Psoas muscle (tissue), 7 donors: ENCODE measurements at regions not wholly inside any gene's neighbourhood (a gene's known extent, or its start where the extent isn't known, plus 50 kb on each side); places are given as distances from the start of the nearest gene placed in this dataset.

ENCODE experiments used
- ATAC-seq, 4 donors: fragments of 200-7000 bp; cut with Tn5 transposase; one replicate each; pipeline ENCODE4 v1.9.1; 2020; ENCODE audit warnings: moderate library complexity in 3 of 4, mild to moderate bottlenecking in 2 of 4
- DNase-seq, 2 donors: peaks; one replicate each; pipeline ENCODE4 v3.0.0-alpha.2; 2020
- H3K27ac ChIP-seq: fragments of 200-600 bp; one replicate; pipeline ENCODE4 v1.8.0; 2022
- H3K27me3 ChIP-seq, 3 donors: fragments of 200-600 bp in 1 of 3; one replicate each; pipeline versions ENCODE4 v1.6.1 to v1.8.0; 2013 to 2022; ENCODE audit warnings: low read length in 2 of 3, mild to moderate bottlenecking in 2 of 3, moderate library complexity in 1 of 3; ENCODE audit not compliant: insufficient read depth in 3 of 3
- H3K36me3 ChIP-seq, 2 donors: fragments of 200-600 bp in 1 of 2; one replicate each; pipeline versions ENCODE4 v1.6.1 to v1.8.0; 2013 to 2022; ENCODE audit warnings: low read depth in 1 of 2, mild to moderate bottlenecking in 1 of 2, moderate library complexity in 1 of 2; ENCODE audit not compliant: insufficient read depth in 1 of 2
- H3K4me1 ChIP-seq: fragments of 200-600 bp; one replicate; pipeline ENCODE4 v1.8.0; 2022
- H3K4me3 ChIP-seq: fragments of 200-600 bp; one replicate; pipeline ENCODE4 v1.8.0; 2022; ENCODE audit warnings: mild to moderate bottlenecking
- H3K9me3 ChIP-seq: fragments of 200-600 bp; one replicate; pipeline ENCODE4 v1.8.0; 2022
- whole genome bisulfite sequencing, 3 donors: extraction: QIAGEN DNeasy Blood & Tissue Kit; methylation state at CpG; one replicate each; pipeline versions ENCODE4 v1.1.6 to v1.1.7; 2013; 5-methylcytosine and 5-hydroxymethylcytosine counted together
- intact Hi-C, 2 donors: fragments of 100-400 bp; cut with DNase I; formaldehyde crosslinking; loops; one replicate each; pipeline versions ENCODE4 v1.11.0 to v1.14.2; 2022
- TF ChIP-seq, protein P1 (sequence below): fragments of 200-600 bp; IDR thresholded peaks from one replicate; pipeline ENCODE4 v1.8.0; 2022; ENCODE audit warnings: antibody characterized with exemption
- donor health status: healthy with polysubstance abuse.
- donor health status: DM: no; HTN: no; CAD: no; lungs with moderate emphysema.
- donor health status: Bipolar disorder and iron deficiency.
- donor health status: healthy.
- donor health status: DM: yes; HTN: yes; CAD: no.
- donor health status: DM: no; HTN: no; CAD: no.
- donor health status: DM: yes; HTN: yes; CAD: no.

DNA sequence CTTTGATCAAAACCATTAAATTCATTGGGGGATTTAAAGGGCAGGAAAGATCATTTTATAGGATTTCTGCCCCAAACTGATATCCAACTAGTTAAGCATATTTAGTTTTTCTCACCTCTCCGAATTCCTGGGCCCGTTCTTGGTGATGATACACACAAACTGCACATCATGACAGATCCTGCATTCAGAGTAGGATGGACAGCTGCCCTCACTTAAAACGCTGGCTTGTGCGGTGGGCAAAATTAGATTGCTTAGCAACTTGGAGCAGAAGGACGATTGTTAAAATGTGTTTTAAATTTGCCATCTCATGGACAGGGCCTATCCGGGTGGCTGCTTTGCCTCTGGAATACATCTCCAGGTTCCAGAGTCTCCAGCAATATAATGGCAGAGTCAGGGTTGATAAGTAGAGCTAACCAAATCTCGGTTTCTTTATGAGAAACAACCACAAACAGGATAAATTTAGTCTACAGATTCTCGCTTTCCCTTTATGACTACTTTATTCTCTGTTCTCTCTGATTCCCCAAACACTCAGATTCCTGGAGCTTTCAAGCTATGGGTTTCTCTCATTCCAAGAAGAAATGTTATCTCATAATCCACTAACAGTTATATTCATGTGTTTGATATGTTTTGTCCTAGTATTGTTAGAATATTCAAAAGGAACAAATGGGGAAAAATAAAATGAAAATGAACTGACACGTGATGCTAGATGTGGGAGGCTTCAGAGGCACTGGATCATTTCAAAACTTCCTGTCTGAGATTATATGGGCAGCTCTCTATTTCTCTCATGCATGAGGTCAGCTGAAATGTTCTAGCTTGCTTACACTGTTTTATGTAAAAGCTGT lies 1014.1 kb upstream of the SEMA6D start:
- intact Hi-C loops = no loop called here
- WGBS, 3 donors = 68 to 73% (median 69%) methylated on average over 9 of the region's 9 CpGs
- no peaks in the 10 kb centered on the region for H3K9me3 ChIP-seq
- H3K36me3 ChIP-seq = no peaks in the 10 kb centered on the region
- TF ChIP-seq, protein P1, sequence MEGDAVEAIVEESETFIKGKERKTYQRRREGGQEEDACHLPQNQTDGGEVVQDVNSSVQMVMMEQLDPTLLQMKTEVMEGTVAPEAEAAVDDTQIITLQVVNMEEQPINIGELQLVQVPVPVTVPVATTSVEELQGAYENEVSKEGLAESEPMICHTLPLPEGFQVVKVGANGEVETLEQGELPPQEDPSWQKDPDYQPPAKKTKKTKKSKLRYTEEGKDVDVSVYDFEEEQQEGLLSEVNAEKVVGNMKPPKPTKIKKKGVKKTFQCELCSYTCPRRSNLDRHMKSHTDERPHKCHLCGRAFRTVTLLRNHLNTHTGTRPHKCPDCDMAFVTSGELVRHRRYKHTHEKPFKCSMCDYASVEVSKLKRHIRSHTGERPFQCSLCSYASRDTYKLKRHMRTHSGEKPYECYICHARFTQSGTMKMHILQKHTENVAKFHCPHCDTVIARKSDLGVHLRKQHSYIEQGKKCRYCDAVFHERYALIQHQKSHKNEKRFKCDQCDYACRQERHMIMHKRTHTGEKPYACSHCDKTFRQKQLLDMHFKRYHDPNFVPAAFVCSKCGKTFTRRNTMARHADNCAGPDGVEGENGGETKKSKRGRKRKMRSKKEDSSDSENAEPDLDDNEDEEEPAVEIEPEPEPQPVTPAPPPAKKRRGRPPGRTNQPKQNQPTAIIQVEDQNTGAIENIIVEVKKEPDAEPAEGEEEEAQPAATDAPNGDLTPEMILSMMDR = no peak
- H3K27ac ChIP-seq = no peak overlapping the region
- ATAC-seq (no peak), DNase-seq (no peak)
- no peaks in the 10 kb centered on the region for H3K4me1 ChIP-seq
- no peaks in the 10 kb centered on the region for H3K27me3 ChIP-seq
- no peak overlapping the region for H3K4me3 ChIP-seq

DNA sequence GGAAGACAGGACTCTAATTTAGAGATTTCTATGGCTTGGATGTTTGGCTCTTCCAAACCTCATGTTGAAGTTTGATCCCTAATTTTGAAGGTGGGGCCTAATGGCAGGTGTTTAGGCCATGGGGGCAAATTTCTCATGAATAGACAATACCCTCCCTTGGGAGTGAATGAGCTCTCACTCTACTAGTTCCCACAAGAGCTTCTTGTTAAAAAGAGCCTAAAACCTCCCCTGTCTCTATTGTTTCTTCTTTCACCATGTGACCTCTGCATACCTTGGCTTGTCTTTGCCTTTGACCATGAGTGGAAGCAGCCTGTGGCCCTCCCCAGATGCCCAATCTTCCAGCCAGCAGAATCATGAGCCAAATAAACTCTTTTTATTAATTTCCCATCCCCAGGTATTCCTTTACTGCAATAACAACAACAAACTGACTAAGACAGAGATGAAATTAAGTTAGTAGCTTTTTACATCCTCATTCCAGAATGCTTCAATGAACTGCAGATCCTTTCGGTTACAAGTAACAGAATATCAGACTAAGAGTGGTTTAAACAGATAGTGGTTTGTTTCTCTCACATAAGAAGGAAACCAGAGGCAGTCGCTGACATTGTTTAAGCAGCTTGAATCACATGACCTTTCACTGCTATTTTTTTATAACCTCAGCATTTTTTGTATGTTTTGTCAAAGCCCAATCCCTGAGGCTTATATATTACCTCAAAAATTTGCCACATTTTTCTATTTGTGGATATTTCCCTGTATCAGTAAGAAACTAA lies 1013.3 kb upstream of the SEMA6D start:
- H3K27me3 ChIP-seq = no peaks in the 10 kb centered on the region
- no peak overlapping the region for H3K27ac ChIP-seq
- intact Hi-C loops = no loop called here

DNA sequence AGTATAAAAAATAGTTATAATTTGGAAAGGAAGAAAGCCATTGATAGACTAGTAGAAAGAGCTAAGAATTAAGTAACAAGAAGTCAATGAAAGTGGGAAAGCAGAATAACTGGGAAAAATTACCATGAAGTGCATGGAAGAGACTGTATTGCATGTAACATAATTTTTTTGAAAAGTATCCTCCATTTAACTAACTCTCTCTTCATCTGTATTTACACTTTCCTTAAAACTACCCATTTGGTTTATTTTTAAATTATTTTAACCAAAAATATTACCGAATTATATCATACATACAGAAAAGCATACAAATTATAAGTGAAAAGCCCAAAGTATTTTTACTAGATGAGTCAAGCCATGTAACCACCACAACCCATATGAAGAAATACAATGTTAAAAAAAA lies 1009.9 kb upstream of the SEMA6D start:
- Histone ChIP-seq H3K4me3 (no peak overlapping the region), H3K27ac (no peak overlapping the region), H3K9me3 (no peaks in the 10 kb centered on the region), H3K36me3 (no peaks in the 10 kb centered on the region), H3K27me3 (no peaks in the 10 kb centered on the region), H3K4me1 (no peaks in the 10 kb centered on the region)
- WGBS, 3 donors = 83 to 87% (median 84%) methylated on average over 1 of the region's 1 CpG
- ATAC-seq (no peak), DNase-seq (no peak)
- TF ChIP-seq, protein P1 = no peak
- intact Hi-C loops = no loop called here

More for the DNA sequence above, 1013.3 kb upstream of the SEMA6D start:
- ATAC-seq (no peak), DNase-seq (no peak)
- 68 to 81% (median 73%) methylated on average over 2 of the region's 2 CpGs for WGBS, 3 donors
- TF ChIP-seq, protein P1 = no peak
- no peaks in the 10 kb centered on the region for H3K9me3 ChIP-seq
- H3K4me3 ChIP-seq = no peak overlapping the region
- no peaks in the 10 kb centered on the region for H3K36me3 ChIP-seq
- no peaks in the 10 kb centered on the region for H3K4me1 ChIP-seq

DNA sequence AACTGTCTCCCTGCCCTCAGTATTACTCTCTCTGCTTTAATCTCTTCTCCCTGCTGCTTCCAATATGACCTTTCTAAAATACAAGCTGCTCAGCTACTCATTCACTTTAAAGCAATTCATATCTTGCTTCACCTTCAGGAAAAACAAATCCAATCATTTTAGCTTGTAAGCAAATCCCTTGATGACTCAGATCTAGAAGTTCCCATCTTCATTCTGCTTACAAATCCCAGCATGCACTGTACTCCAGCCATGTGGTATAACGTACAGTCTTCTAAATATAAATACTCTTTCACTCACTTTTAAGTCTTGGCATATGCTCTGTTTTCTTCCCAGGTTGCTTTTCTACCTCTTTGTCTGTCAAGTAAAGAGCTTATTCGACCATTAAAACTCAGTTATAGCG lies 1009.1 kb upstream of the SEMA6D start:
- WGBS, 3 donors = 45 to 59% (median 55%) methylated on average over 3 of the region's 3 CpGs
- TF ChIP-seq, protein P1 = no peak

More for the DNA sequence above, 1009.1 kb upstream of the SEMA6D start:
- DNase-seq (no peak), ATAC-seq (no peak)
- Histone ChIP-seq H3K4me1 (no peaks in the 10 kb centered on the region), H3K9me3 (no peaks in the 10 kb centered on the region), H3K27ac (no peak overlapping the region), H3K27me3 (no peaks in the 10 kb centered on the region), H3K36me3 (no peaks in the 10 kb centered on the region), H3K4me3 (no peak overlapping the region)
- intact Hi-C loops = no loop called here
